CD4-positive, alpha-beta memory T cell (primary cell): ENCODE measurements at regions not wholly inside any gene's neighbourhood (a gene's known extent, or its start where the extent isn't known, plus 50 kb on each side); places are given as distances from the start of the nearest gene placed in this dataset.

Experiments
- CTCF ChIA-PET: fragments of 350-600 bp; sonication (Branson Sonifier 250); formaldehyde crosslinking; loops from one replicate; lab custom pipeline; 2021; ENCODE audit warnings: inconsistent platforms; ENCODE audit not compliant: partially characterized antibody; lab: Charles Lee
- POLR2A ChIA-PET: fragments of 350-600 bp; sonication (Branson Sonifier 250); formaldehyde crosslinking; loops from one replicate; lab custom pipeline; 2021; ENCODE audit not compliant: partially characterized antibody; lab: Charles Lee
- DNase-seq, 5 donors: peaks; one replicate each; pipeline versions ENCODE4 v3.0.0 to v3.0.0-alpha.2; 2020 to 2022; ENCODE audit warnings: mixed read lengths in 1 of 5
- H3K27ac ChIP-seq: one replicate; pipeline ENCODE4 v1.7.0; 2013; ENCODE audit warnings: low read depth, low read length
- H3K27me3 ChIP-seq: 2 replicates; pipeline ENCODE4 v1.7.0; 2013; ENCODE audit warnings: mild to moderate bottlenecking, low read length, moderate library complexity; ENCODE audit not compliant: insufficient read depth
- H3K36me3 ChIP-seq: 2 replicates; pipeline ENCODE4 v1.7.0; 2013; ENCODE audit warnings: mild to moderate bottlenecking, low read length, moderate library complexity; ENCODE audit not compliant: insufficient read depth
- H3K4me1 ChIP-seq: 2 replicates; pipeline ENCODE4 v1.7.0; 2013; ENCODE audit warnings: mild to moderate bottlenecking, low read length, moderate library complexity; ENCODE audit not compliant: insufficient read depth
- H3K4me3 ChIP-seq, 2 donors: one replicate each; pipeline ENCODE4 v1.7.0; 2013; ENCODE audit warnings: low read length in 2 of 2, mild to moderate bottlenecking in 1 of 2
- H3K9me3 ChIP-seq, 2 donors: one replicate each; pipeline ENCODE4 v1.7.0; 2013; ENCODE audit warnings: low read length in 2 of 2, control low read depth in 1 of 2; ENCODE audit not compliant: control insufficient read depth in 1 of 2
- H3K27ac Mint-ChIP-seq, 7 donors: one replicate each; pipeline ENCODE4 v1.8.0; 2020 to 2021; ENCODE audit warnings: mixed read lengths in 7 of 7, mild to moderate bottlenecking in 6 of 7, inconsistent platforms in 3 of 7, moderate library complexity in 3 of 7
- H3K27me3 Mint-ChIP-seq, 2 donors: one replicate each; pipeline ENCODE4 v1.8.0; 2020 to 2021; ENCODE audit warnings: mixed read lengths in 2 of 2
- H3K36me3 Mint-ChIP-seq, 2 donors: one replicate each; pipeline ENCODE4 v1.8.0; 2020 to 2021; ENCODE audit warnings: mixed read lengths in 2 of 2, inconsistent platforms in 1 of 2, mild to moderate bottlenecking in 1 of 2
- H3K4me1 Mint-ChIP-seq, 4 donors: one replicate each; pipeline ENCODE4 v1.8.0; 2020 to 2021; ENCODE audit warnings: mixed read lengths in 4 of 4, mild to moderate bottlenecking in 1 of 4
- H3K4me3 Mint-ChIP-seq, 8 donors: one replicate each; pipeline ENCODE4 v1.8.0; 2020 to 2021; ENCODE audit warnings: mixed read lengths in 8 of 8, mild to moderate bottlenecking in 7 of 8, moderate library complexity in 6 of 8, inconsistent platforms in 3 of 8
- H3K9me3 Mint-ChIP-seq, 8 donors: one replicate each; pipeline ENCODE4 v1.8.0; 2020 to 2021; ENCODE audit warnings: mixed read lengths in 8 of 8, mild to moderate bottlenecking in 5 of 8, inconsistent platforms in 3 of 8, moderate library complexity in 1 of 8
- intact Hi-C: fragments of 100-400 bp; cut with micrococcal nuclease; formaldehyde crosslinking; loops from one replicate; pipeline ENCODE4 v1.15.1; 2023

- Histone ChIP-seq H3K36me3 (no peaks in the 10 kb centered on the region), H3K4me3 (no peak overlapping the region), H3K9me3 (no peaks in the 10 kb centered on the region), H3K4me1 (no peaks in the 10 kb centered on the region), H3K27me3 (no peaks in the 10 kb centered on the region), H3K27ac (no peak overlapping the region)
- no peak for DNase-seq
- intact Hi-C loops = no loop called here
- H3K4me3 Mint-ChIP-seq = no peak overlapping the region
- peaks cover 19 to 28% of the 10 kb centered on the region in 2 donors for H3K27me3 Mint-ChIP-seq
- ChIA-PET CTCF (interaction anchor here (0.6 kb wide), 1 partner anchor 172 kb away, joined by 3 read pairs; no protein-coding TSS in a partner anchor), POLR2A (no interaction called here)
- no peak overlapping the region for H3K27ac Mint-ChIP-seq
- peaks cover 0 to 1% (median 0%) of the 10 kb centered on the region in 8 donors for H3K9me3 Mint-ChIP-seq
- peaks cover 0 to 4% (median 0%) of the 10 kb centered on the region in 4 donors for H3K4me1 Mint-ChIP-seq
- H3K36me3 Mint-ChIP-seq = no peaks in the 10 kb centered on the region
Measured at GRCh38 chr2:120865656-120866055, 130.0 kb downstream of the GLI2 start.

GRCh38 chr2:120866071-120866470 is 130.4 kb downstream of the GLI2 start:
- peaks cover 0 to 1% (median 0%) of the 10 kb centered on the region in 8 donors for H3K9me3 Mint-ChIP-seq
- Histone ChIP-seq H3K36me3 (no peaks in the 10 kb centered on the region), H3K4me3 (no peak overlapping the region), H3K4me1 (no peaks in the 10 kb centered on the region), H3K27me3 (no peaks in the 10 kb centered on the region), H3K27ac (no peak overlapping the region), H3K9me3 (no peaks in the 10 kb centered on the region)
- peaks cover 19 to 28% of the 10 kb centered on the region in 2 donors for H3K27me3 Mint-ChIP-seq
- intact Hi-C loops = no loop called here
- no peaks in the 10 kb centered on the region for H3K36me3 Mint-ChIP-seq
- peaks cover 0 to 4% (median 0%) of the 10 kb centered on the region in 4 donors for H3K4me1 Mint-ChIP-seq
- no peak overlapping the region for H3K27ac Mint-ChIP-seq
- no peak overlapping the region for H3K4me3 Mint-ChIP-seq
- ChIA-PET CTCF (no interaction called here), POLR2A (no interaction called here)
- DNase-seq = no peak

GRCh38 chr2:120866483-120867140 is 130.9 kb downstream of the GLI2 start:
- H3K4me1 ChIP-seq = no peaks in the 10 kb centered on the region
- ChIA-PET POLR2A (no interaction called here), CTCF (no interaction called here)
- H3K9me3 ChIP-seq = no peaks in the 10 kb centered on the region
- H3K27me3 Mint-ChIP-seq = peaks cover 21 to 28% of the 10 kb centered on the region in 2 donors
- H3K4me3 ChIP-seq = no peak overlapping the region
- no peaks in the 10 kb centered on the region for H3K36me3 ChIP-seq
- DNase-seq = no peak
- no peak overlapping the region for H3K27ac Mint-ChIP-seq
- H3K27ac ChIP-seq = no peak overlapping the region
- no peak overlapping the region for H3K4me3 Mint-ChIP-seq
- no peaks in the 10 kb centered on the region for H3K36me3 Mint-ChIP-seq
- peaks cover 0 to 4% (median 0%) of the 10 kb centered on the region in 4 donors for H3K4me1 Mint-ChIP-seq
- no peaks in the 10 kb centered on the region for H3K27me3 ChIP-seq
- intact Hi-C loops = no loop called here
- H3K9me3 Mint-ChIP-seq = peaks cover 0 to 1% (median 0%) of the 10 kb centered on the region in 8 donors

GRCh38 chr2:120867290-120868241 is 131.9 kb downstream of the GLI2 start:
- H3K4me1 Mint-ChIP-seq = peaks cover 0 to 4% (median 0%) of the 10 kb centered on the region in 4 donors
- intact Hi-C loops = no loop called here
- no peak for DNase-seq
- Histone ChIP-seq H3K9me3 (no peaks in the 10 kb centered on the region), H3K36me3 (no peaks in the 10 kb centered on the region), H3K4me3 (no peak overlapping the region), H3K4me1 (no peaks in the 10 kb centered on the region), H3K27me3 (no peaks in the 10 kb centered on the region), H3K27ac (no peak overlapping the region)
- no peak overlapping the region for H3K27ac Mint-ChIP-seq
- peak overlapping the region in 1 of 8 donors; percentile 26 for H3K4me3 Mint-ChIP-seq
- ChIA-PET POLR2A (no interaction called here), CTCF (no interaction called here)
- H3K27me3 Mint-ChIP-seq = peaks cover 21 to 29% of the 10 kb centered on the region in 2 donors
- no peaks in the 10 kb centered on the region for H3K36me3 Mint-ChIP-seq
- H3K9me3 Mint-ChIP-seq = peaks cover 0 to 1% (median 0%) of the 10 kb centered on the region in 8 donors

- Histone ChIP-seq H3K27ac (no peak overlapping the region), H3K4me1 (no peaks in the 10 kb centered on the region), H3K36me3 (no peaks in the 10 kb centered on the region), H3K9me3 (no peaks in the 10 kb centered on the region), H3K27me3 (no peaks in the 10 kb centered on the region), H3K4me3 (no peak overlapping the region)
- Mint-ChIP-seq H3K27me3 (peaks cover 21 to 29% of the 10 kb centered on the region in 2 donors), H3K4me3 (no peak overlapping the region), H3K4me1 (peaks cover 0 to 4% (median 0%) of the 10 kb centered on the region in 4 donors), H3K36me3 (no peaks in the 10 kb centered on the region), H3K27ac (no peak overlapping the region), H3K9me3 (peaks cover 0 to 1% (median 0%) of the 10 kb centered on the region in 8 donors)
- CTCF ChIA-PET = no interaction called here
- no peak for DNase-seq
- POLR2A ChIA-PET = no interaction called here
- intact Hi-C loops = no loop called here
Measured at GRCh38 chr2:120868366-120868765, 132.7 kb downstream of the GLI2 start.

- no peak for DNase-seq
- no peak overlapping the region for H3K27ac Mint-ChIP-seq
- H3K27me3 Mint-ChIP-seq = peaks cover 16 to 29% of the 10 kb centered on the region in 2 donors
- H3K9me3 Mint-ChIP-seq = no peaks in the 10 kb centered on the region
- H3K27ac ChIP-seq = no peak overlapping the region
- H3K9me3 ChIP-seq = no peaks in the 10 kb centered on the region
- no peaks in the 10 kb centered on the region for H3K4me1 ChIP-seq
- H3K4me3 ChIP-seq = no peak overlapping the region
- H3K4me3 Mint-ChIP-seq = no peak overlapping the region
- H3K4me1 Mint-ChIP-seq = peaks cover 0 to 4% (median 0%) of the 10 kb centered on the region in 4 donors
- CTCF ChIA-PET = no interaction called here
- no peaks in the 10 kb centered on the region for H3K27me3 ChIP-seq
- no peaks in the 10 kb centered on the region for H3K36me3 ChIP-seq
- POLR2A ChIA-PET = no interaction called here
- intact Hi-C loops = no loop called here
- H3K36me3 Mint-ChIP-seq = no peaks in the 10 kb centered on the region
Measured at GRCh38 chr2:120869036-120869729, 133.5 kb downstream of the GLI2 start.
